ENCODE measurements at regions not wholly inside any gene's neighbourhood (a gene's known extent, or its start where the extent isn't known, plus 50 kb on each side); places are given as distances from the start of the nearest gene placed in this dataset.

GRCh38 chr13:88176231-88176630 is 505.1 kb downstream of the SLITRK5 start:
- TF ChIP-seq ZBTB33 (IDR thresholded peaks at IDR 0.05; ENCODE audit: extremely low read depth, insufficient replicate concordance, low read length): no peak
- DNase-seq (ENCODE audit: low read depth, low spot score) (no peak), ATAC-seq (no peak)
- Histone ChIP-seq H3K36me3 (ENCODE audit: control insufficient read depth in 1 of 2, insufficient read depth in 2 of 2, low read length in 2 of 2) (no peaks in the 10 kb centered on the region), H3K79me2 (ENCODE audit: insufficient read depth, low read length) (no peaks in the 10 kb centered on the region), H3K4me3 (replicated peaks in 1 of 2; ENCODE audit: low read depth in 1 of 2, low read length in 2 of 2) (no peak overlapping the region), H3K9me3 (ENCODE audit: control insufficient read depth in 1 of 2, insufficient read depth in 1 of 2, low read depth in 1 of 2, low read length in 2 of 2) (no peaks in the 10 kb centered on the region), H3K27me3 (ENCODE audit: insufficient read depth, low read length) (no peaks in the 10 kb centered on the region), H4K20me1 (ENCODE audit: insufficient read depth) (no peaks in the 10 kb centered on the region), H3K9me2 (ENCODE audit: insufficient read depth) (no peaks in the 10 kb centered on the region), H3K9ac (ENCODE audit: low read length) (no peak overlapping the region), H3K4me1 (ENCODE audit: control insufficient read depth in 1 of 2, insufficient read depth in 2 of 2, low read length in 2 of 2) (no peaks in the 10 kb centered on the region), H2AFZ (ENCODE audit: low read depth, low read length, poor library complexity, severe bottlenecking) (no peak overlapping the region), H3K4me2 (ENCODE audit: low read length) (no peak overlapping the region), H3K27ac (ENCODE audit: low read depth, low read length) (no peak overlapping the region)
- POLR2A ChIA-PET: no interaction called here
- RAD21 ChIA-PET (ENCODE audit: low non-redundant PET in 1 of 2, low total read pairs in 2 of 2, uncharacterized antibody in 2 of 2, unreplicated experiment in 2 of 2): no interaction called here
- BruUV-seq (replicated peaks): no TSS peak
- CTCF ChIA-PET: no interaction called here
- intact Hi-C loops (cut with micrococcal nuclease): no loop called here

DNA sequence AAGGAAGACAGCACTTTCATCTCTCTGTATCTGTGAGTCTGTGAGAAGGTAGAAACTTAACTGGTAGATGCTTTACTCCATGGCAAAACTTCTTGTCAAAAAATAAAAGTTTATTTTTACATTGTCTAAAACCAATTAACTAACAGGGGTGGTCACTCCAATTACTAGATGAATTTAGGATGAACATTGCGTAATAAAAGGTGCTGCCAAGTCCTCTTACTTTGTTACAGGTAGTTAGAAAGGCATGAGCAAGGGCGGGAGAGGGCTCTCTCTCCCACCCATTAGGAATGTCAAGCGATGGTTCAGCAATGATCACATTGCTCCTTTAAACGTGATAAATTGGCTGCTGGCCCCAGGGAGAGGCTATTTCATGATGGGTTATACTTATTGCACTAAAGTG is 512.3 kb downstream of the SLITRK5 start:
- ChIA-PET POLR2A (no interaction called here), RAD21 (ENCODE audit: low non-redundant PET in 1 of 2, low total read pairs in 2 of 2, uncharacterized antibody in 2 of 2, unreplicated experiment in 2 of 2) (no interaction called here), CTCF (no interaction called here)
- Histone ChIP-seq H3K4me3 (replicated peaks in 1 of 2; ENCODE audit: low read depth in 1 of 2, low read length in 2 of 2) (no peak overlapping the region), H3K27me3 (ENCODE audit: insufficient read depth, low read length) (no peaks in the 10 kb centered on the region), H3K27ac (ENCODE audit: low read depth, low read length) (no peak overlapping the region), H3K79me2 (ENCODE audit: insufficient read depth, low read length) (no peaks in the 10 kb centered on the region), H3K36me3 (ENCODE audit: control insufficient read depth in 1 of 2, insufficient read depth in 2 of 2, low read length in 2 of 2) (no peaks in the 10 kb centered on the region), H3K4me1 (ENCODE audit: control insufficient read depth in 1 of 2, insufficient read depth in 2 of 2, low read length in 2 of 2) (no peaks in the 10 kb centered on the region), H2AFZ (ENCODE audit: low read depth, low read length, poor library complexity, severe bottlenecking) (no peak overlapping the region), H3K4me2 (ENCODE audit: low read length) (no peak overlapping the region), H3K9ac (ENCODE audit: low read length) (no peak overlapping the region), H4K20me1 (ENCODE audit: insufficient read depth) (no peaks in the 10 kb centered on the region), H3K9me3 (ENCODE audit: control insufficient read depth in 1 of 2, insufficient read depth in 1 of 2, low read depth in 1 of 2, low read length in 2 of 2) (no peaks in the 10 kb centered on the region), H3K9me2 (ENCODE audit: insufficient read depth) (no peaks in the 10 kb centered on the region)
- TF ChIP-seq, protein P1, sequence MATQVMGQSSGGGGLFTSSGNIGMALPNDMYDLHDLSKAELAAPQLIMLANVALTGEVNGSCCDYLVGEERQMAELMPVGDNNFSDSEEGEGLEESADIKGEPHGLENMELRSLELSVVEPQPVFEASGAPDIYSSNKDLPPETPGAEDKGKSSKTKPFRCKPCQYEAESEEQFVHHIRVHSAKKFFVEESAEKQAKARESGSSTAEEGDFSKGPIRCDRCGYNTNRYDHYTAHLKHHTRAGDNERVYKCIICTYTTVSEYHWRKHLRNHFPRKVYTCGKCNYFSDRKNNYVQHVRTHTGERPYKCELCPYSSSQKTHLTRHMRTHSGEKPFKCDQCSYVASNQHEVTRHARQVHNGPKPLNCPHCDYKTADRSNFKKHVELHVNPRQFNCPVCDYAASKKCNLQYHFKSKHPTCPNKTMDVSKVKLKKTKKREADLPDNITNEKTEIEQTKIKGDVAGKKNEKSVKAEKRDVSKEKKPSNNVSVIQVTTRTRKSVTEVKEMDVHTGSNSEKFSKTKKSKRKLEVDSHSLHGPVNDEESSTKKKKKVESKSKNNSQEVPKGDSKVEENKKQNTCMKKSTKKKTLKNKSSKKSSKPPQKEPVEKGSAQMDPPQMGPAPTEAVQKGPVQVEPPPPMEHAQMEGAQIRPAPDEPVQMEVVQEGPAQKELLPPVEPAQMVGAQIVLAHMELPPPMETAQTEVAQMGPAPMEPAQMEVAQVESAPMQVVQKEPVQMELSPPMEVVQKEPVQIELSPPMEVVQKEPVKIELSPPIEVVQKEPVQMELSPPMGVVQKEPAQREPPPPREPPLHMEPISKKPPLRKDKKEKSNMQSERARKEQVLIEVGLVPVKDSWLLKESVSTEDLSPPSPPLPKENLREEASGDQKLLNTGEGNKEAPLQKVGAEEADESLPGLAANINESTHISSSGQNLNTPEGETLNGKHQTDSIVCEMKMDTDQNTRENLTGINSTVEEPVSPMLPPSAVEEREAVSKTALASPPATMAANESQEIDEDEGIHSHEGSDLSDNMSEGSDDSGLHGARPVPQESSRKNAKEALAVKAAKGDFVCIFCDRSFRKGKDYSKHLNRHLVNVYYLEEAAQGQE (IDR thresholded peaks at IDR 0.05; ENCODE audit: low read depth): no peak
- no peak for TF ChIP-seq ZBTB33 (IDR thresholded peaks at IDR 0.05; ENCODE audit: extremely low read depth, insufficient replicate concordance, low read length)
- no peak for TF ChIP-seq SRF (IDR thresholded peaks at IDR 0.05; ENCODE audit: low read depth)
- TF ChIP-seq, protein P2, sequence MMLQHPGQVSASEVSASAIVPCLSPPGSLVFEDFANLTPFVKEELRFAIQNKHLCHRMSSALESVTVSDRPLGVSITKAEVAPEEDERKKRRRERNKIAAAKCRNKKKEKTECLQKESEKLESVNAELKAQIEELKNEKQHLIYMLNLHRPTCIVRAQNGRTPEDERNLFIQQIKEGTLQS (IDR thresholded peaks at IDR 0.05): no peak
- no peak for TF ChIP-seq ZFX (IDR thresholded peaks at IDR 0.05)
- TF ChIP-seq ELF1 (IDR thresholded peaks at IDR 0.05; ENCODE audit: borderline replicate concordance, low read depth): no peak
- no peak for TF ChIP-seq RAD21 (IDR thresholded peaks at IDR 0.05; ENCODE audit: low read depth)
- no TSS peak for BruUV-seq (replicated peaks)
- no peak for DNase-seq (ENCODE audit: low read depth, low spot score)
- intact Hi-C loops (cut with micrococcal nuclease): no loop called here
- ATAC-seq: no peak

All from HCT116 (cell line).